HCT116 (cell line): ENCODE measurements at regions not wholly inside any gene's neighbourhood (a gene's known extent, or its start where the extent isn't known, plus 50 kb on each side); places are given as distances from the start of the nearest gene placed in this dataset.

ENCODE experiments used
- ATAC-seq: fragments of 200-7000 bp; cut with Tn5 transposase; 2 replicates; pipeline ENCODE4 v1.9.1; 2020; ENCODE audit warnings: mild to moderate bottlenecking, moderate library complexity
- BruUV-seq: library from RNA; stranded (reverse); fragments of 400-500 nt; replicated peaks from 2 replicates; lab custom pipeline; 2021; lab: Mats Ljungman, UMichigan
- CTCF ChIA-PET: fragments of 300-600 bp; sonication (Branson Sonifier 250); formaldehyde crosslinking; loops from one replicate; lab custom pipeline; 2021; ENCODE audit warnings: antibody characterized with exemption; lab: Charles Lee
- POLR2A ChIA-PET: fragments of 300-600, 350-600 bp; sonication (Branson Sonifier 250); formaldehyde crosslinking; loops from one replicate; lab custom pipeline; 2021; ENCODE audit warnings: antibody characterized with exemption; lab: Charles Lee
- RAD21 ChIA-PET, 2 experiments: fragments of 300-600 bp; sonication (Branson Sonifier 250); formaldehyde crosslinking; loops; one replicate each; lab custom pipeline; 2023; ENCODE audit warnings: low total read pairs in 2 of 2; ENCODE audit not compliant: uncharacterized antibody in 2 of 2, unreplicated experiment in 2 of 2, low non-redundant PET in 1 of 2; lab: Charles Lee
- DNase-seq: peaks from one replicate; pipeline ENCODE4 v3.0.0-alpha.2; 2010; ENCODE audit warnings: low read depth, low spot score
- H2AFZ ChIP-seq: fragments of 200-600 bp; shearing (Covaris generic), sonication (generic); 2 replicates; pipeline ENCODE4 v1.6.1; 2017; ENCODE audit warnings: low read depth, mixed run types, mixed read lengths, antibody characterized with exemption, low read length; ENCODE audit not compliant: poor library complexity, severe bottlenecking
- H3K27ac ChIP-seq: 2 replicates; pipeline ENCODE4 v1.5.1; 2012; ENCODE audit warnings: low read depth, low read length
- H3K27me3 ChIP-seq: fragments of 200-600 bp; sonication (generic); 2 replicates; pipeline ENCODE4 v1.6.1; 2016; ENCODE audit warnings: mixed run types, low read length, mixed read lengths; ENCODE audit not compliant: insufficient read depth
- H3K36me3 ChIP-seq, 2 experiments: fragments of 200-500 bp in 1 of 2; fragments of 200-600 bp in 1 of 2; sonication (Bioruptor generic) in 1 of 2; sonication (generic) in 1 of 2; 2 replicates each; pipeline versions ENCODE4 v1.5.1 to v1.6.1; 2014 to 2016; ENCODE audit warnings: low read length in 2 of 2, inconsistent platforms in 1 of 2, mixed read lengths in 1 of 2, mixed run types in 1 of 2; ENCODE audit not compliant: insufficient read depth in 2 of 2, control insufficient read depth in 1 of 2
- H3K4me1 ChIP-seq, 2 experiments: fragments of 200-600 bp in 1 of 2; sonication (generic) in 1 of 2; 2 replicates each; pipeline versions ENCODE4 v1.5.1 to v1.6.1; 2012 to 2017; ENCODE audit warnings: low read length in 2 of 2, inconsistent platforms in 1 of 2, mild to moderate bottlenecking in 1 of 2, mixed read lengths in 1 of 2, mixed run types in 1 of 2, moderate library complexity in 1 of 2; ENCODE audit not compliant: insufficient read depth in 2 of 2, control insufficient read depth in 1 of 2
- H3K4me2 ChIP-seq: fragments of 200-600 bp; sonication (generic); 2 replicates; pipeline ENCODE4 v1.6.1; 2017; ENCODE audit warnings: mixed run types, low read length, mixed read lengths
- H3K4me3 ChIP-seq, 2 experiments: fragments of 200-600 bp in 1 of 2; sonication (generic) in 1 of 2; replicated peaks in 1 of 2; 2 replicates each; pipeline ENCODE4 v1.5.1; 2011 to 2016; ENCODE audit warnings: low read length in 2 of 2, control low read depth in 1 of 2, low read depth in 1 of 2, mild to moderate bottlenecking in 1 of 2, mixed read lengths in 1 of 2, mixed run types in 1 of 2
- H3K79me2 ChIP-seq: fragments of 200-600 bp; sonication (generic); 2 replicates; pipeline ENCODE4 v1.6.1; 2017; ENCODE audit warnings: mild to moderate bottlenecking, mixed run types, low read length, moderate library complexity, mixed read lengths; ENCODE audit not compliant: insufficient read depth
- H3K9ac ChIP-seq: fragments of 200-600 bp; sonication (generic); 2 replicates; pipeline ENCODE4 v1.6.1; 2016; ENCODE audit warnings: low read length, mixed read lengths
- H3K9me2 ChIP-seq: fragments of 200-600 bp; sonication (generic), shearing (Covaris generic); 2 replicates; pipeline ENCODE4 v1.6.1; 2017; ENCODE audit warnings: mixed run types, mild to moderate bottlenecking, moderate library complexity; ENCODE audit not compliant: insufficient read depth
- H3K9me3 ChIP-seq, 2 experiments: fragments of 200-500 bp in 1 of 2; fragments of 200-600 bp in 1 of 2; sonication (Bioruptor generic) in 1 of 2; sonication (generic) in 1 of 2; 2 replicates each; pipeline ENCODE4 v1.6.1; 2014 to 2017; ENCODE audit warnings: low read length in 2 of 2, mixed read lengths in 2 of 2, inconsistent platforms in 1 of 2, low read depth in 1 of 2, mild to moderate bottlenecking in 1 of 2, mixed run types in 1 of 2, moderate library complexity in 1 of 2; ENCODE audit not compliant: control insufficient read depth in 1 of 2, insufficient read depth in 1 of 2
- H4K20me1 ChIP-seq: fragments of 200-600 bp; sonication (generic), shearing (Covaris generic); 2 replicates; pipeline ENCODE4 v1.6.1; 2017; ENCODE audit warnings: mixed run types, mild to moderate bottlenecking, moderate library complexity; ENCODE audit not compliant: insufficient read depth
- CBX3 ChIP-seq: IDR thresholded peaks from 2 replicates; pipeline ENCODE4 v1.6.1; 2012; ENCODE audit warnings: low read depth
- EGR1 ChIP-seq: IDR thresholded peaks from 2 replicates; pipeline ENCODE4 v1.6.1; 2012; ENCODE audit warnings: low read depth
- EZH2phosphoT487 ChIP-seq: fragments of 200-600 bp; IDR thresholded peaks from 2 replicates; pipeline ENCODE4 v1.6.1; 2018; ENCODE audit warnings: antibody characterized with exemption, borderline replicate concordance
- POLR2AphosphoS5 ChIP-seq: IDR thresholded peaks from 2 replicates; pipeline ENCODE4 v1.6.1; 2011; ENCODE audit warnings: mild to moderate bottlenecking, low read depth, low read length, moderate library complexity
- SIN3A ChIP-seq: IDR thresholded peaks from 2 replicates; pipeline ENCODE4 v1.6.1; 2012; ENCODE audit warnings: low read depth
- SP1 ChIP-seq: IDR thresholded peaks from 2 replicates; pipeline ENCODE4 v1.6.1; 2012; ENCODE audit warnings: low read depth
- TCF7L2 ChIP-seq: IDR thresholded peaks from 2 replicates; pipeline ENCODE4 v1.7.0; 2011; ENCODE audit warnings: borderline replicate concordance, inconsistent platforms; ENCODE audit not compliant: insufficient read depth, insufficient read length; ENCODE audit errors: extremely low read depth
- ZNF274 ChIP-seq: fragments of 200-500 bp; sonication (Bioruptor generic); IDR thresholded peaks from 2 replicates; pipeline ENCODE4 v1.6.1; 2014; ENCODE audit warnings: mild to moderate bottlenecking, low read depth, low read length, inconsistent platforms
- intact Hi-C: fragments of 100-400 bp; cut with micrococcal nuclease; formaldehyde crosslinking; loops from 2 replicates; pipeline ENCODE4 v1.10.0; 2022
- TF ChIP-seq, protein P1 (sequence below): IDR thresholded peaks from 2 replicates; pipeline ENCODE4 v1.6.1; 2011; ENCODE audit warnings: mild to moderate bottlenecking, low read length, moderate library complexity; ENCODE audit not compliant: insufficient replicate concordance; ENCODE audit errors: extremely low read depth
- TF ChIP-seq, protein P2 (sequence below): IDR thresholded peaks from 2 replicates; pipeline ENCODE4 v1.6.1; 2012
- TF ChIP-seq, protein P3 (sequence below), 3 experiments: fragments of 200-600 bp in 1 of 3; sonication (generic) in 1 of 3; IDR thresholded peaks in 2 of 3; conservative IDR thresholded peaks in 1 of 3; 2 replicates each; pipeline ENCODE4 v1.5.1; 2012 to 2017; ENCODE audit warnings: low read depth in 2 of 3, low read length in 2 of 3, antibody characterized with exemption in 1 of 3, borderline replicate concordance in 1 of 3, control low read depth in 1 of 3, mild to moderate bottlenecking in 1 of 3, mixed read lengths in 1 of 3, mixed run types in 1 of 3, moderate library complexity in 1 of 3; ENCODE audit not compliant: insufficient read depth in 1 of 3

DNA sequence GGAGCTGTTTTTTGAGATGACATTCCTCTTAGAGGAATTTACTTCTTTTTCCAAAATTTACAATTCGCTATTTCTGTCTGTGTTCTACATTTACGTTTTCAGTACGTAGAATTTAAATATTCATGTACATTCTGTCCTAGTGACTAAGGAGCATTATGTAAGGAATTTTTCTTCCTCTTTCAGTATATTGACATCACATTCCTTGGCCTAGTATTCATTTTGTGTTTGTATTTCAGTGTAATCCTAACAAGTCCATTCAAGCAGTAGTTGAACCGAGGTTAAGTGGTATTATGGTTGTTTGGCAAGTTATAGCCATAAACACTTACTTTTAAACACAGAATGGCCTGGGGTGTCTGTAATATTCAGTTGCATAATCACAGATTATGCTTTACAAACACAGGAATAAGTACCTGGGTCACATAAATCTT, 465.2 kb downstream of the PCNX1 start:
- BruUV-seq, result no TSS peak
- H3K4me3 ChIP-seq, result no peak overlapping the region

DNA sequence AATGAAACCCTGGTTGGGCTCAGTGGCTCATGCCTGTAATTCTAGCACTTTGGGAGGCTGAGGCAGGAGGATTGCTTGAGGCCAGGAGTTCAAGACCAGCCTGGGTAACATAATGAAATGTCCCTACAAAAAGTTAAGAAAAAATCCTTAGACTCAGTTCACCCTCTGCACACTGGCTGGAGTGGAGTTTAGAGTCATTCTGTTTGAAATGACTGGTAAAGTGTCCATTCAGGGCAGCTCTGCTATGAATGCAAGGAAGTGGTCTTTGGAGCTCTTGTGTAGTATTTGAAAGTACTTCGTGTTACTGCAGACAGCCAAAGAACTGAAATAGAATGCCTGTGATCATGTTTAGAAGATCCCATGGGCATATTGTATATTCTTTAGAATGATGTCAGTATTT, 466.5 kb downstream of the PCNX1 start:
- H3K9ac ChIP-seq, result no peak overlapping the region
- peaks cover 0 to 13% of the 10 kb centered on the region in 2 experiments; a peak in 2 of 4 replicates for H3K4me1 ChIP-seq
- H4K20me1 ChIP-seq, result no peaks in the 10 kb centered on the region
- no peaks in the 10 kb centered on the region for H3K27me3 ChIP-seq
- ChIA-PET POLR2A (no interaction called here), CTCF (no interaction called here), RAD21 (no interaction called here)
- no peaks in the 10 kb centered on the region for H3K9me3 ChIP-seq
- intact Hi-C loops, result no loop called here
- no peak overlapping the region for H2AFZ ChIP-seq
- H3K4me2 ChIP-seq, result no peak overlapping the region
- no TSS peak for BruUV-seq
- TF ChIP-seq, protein P1, sequence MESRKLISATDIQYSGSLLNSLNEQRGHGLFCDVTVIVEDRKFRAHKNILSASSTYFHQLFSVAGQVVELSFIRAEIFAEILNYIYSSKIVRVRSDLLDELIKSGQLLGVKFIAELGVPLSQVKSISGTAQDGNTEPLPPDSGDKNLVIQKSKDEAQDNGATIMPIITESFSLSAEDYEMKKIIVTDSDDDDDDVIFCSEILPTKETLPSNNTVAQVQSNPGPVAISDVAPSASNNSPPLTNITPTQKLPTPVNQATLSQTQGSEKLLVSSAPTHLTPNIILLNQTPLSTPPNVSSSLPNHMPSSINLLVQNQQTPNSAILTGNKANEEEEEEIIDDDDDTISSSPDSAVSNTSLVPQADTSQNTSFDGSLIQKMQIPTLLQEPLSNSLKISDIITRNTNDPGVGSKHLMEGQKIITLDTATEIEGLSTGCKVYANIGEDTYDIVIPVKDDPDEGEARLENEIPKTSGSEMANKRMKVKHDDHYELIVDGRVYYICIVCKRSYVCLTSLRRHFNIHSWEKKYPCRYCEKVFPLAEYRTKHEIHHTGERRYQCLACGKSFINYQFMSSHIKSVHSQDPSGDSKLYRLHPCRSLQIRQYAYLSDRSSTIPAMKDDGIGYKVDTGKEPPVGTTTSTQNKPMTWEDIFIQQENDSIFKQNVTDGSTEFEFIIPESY, result no peak
- no peak for TF ChIP-seq ZNF274
- no peak for TF ChIP-seq EGR1
- TF ChIP-seq CBX3, result no peak
- TF ChIP-seq, protein P2, sequence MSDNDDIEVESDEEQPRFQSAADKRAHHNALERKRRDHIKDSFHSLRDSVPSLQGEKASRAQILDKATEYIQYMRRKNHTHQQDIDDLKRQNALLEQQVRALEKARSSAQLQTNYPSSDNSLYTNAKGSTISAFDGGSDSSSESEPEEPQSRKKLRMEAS, result no peak
- TF ChIP-seq, protein P3, sequence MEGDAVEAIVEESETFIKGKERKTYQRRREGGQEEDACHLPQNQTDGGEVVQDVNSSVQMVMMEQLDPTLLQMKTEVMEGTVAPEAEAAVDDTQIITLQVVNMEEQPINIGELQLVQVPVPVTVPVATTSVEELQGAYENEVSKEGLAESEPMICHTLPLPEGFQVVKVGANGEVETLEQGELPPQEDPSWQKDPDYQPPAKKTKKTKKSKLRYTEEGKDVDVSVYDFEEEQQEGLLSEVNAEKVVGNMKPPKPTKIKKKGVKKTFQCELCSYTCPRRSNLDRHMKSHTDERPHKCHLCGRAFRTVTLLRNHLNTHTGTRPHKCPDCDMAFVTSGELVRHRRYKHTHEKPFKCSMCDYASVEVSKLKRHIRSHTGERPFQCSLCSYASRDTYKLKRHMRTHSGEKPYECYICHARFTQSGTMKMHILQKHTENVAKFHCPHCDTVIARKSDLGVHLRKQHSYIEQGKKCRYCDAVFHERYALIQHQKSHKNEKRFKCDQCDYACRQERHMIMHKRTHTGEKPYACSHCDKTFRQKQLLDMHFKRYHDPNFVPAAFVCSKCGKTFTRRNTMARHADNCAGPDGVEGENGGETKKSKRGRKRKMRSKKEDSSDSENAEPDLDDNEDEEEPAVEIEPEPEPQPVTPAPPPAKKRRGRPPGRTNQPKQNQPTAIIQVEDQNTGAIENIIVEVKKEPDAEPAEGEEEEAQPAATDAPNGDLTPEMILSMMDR (IDR thresholded peaks at IDR 0.05 in 2 of 3, conservative IDR thresholded peaks at IDR 0.05 in 1 of 3; ENCODE audit: borderline replicate concordance in 1 of 3, insufficient read depth in 1 of 3, low read depth in 2 of 3, low read length in 2 of 3), result no peak
- TF ChIP-seq TCF7L2, result no peak
- TF ChIP-seq EZH2phosphoT487, result no peak
- no peak for TF ChIP-seq SIN3A
- no peak for TF ChIP-seq POLR2AphosphoS5
- no peaks in the 10 kb centered on the region for H3K9me2 ChIP-seq
- peaks cover 34% of the 10 kb centered on the region; the same call in 1 of the 2 replicates for H3K79me2 ChIP-seq
- no peak overlapping the region for H3K27ac ChIP-seq
- H3K4me3 ChIP-seq, result no peak overlapping the region
- DNase-seq (no peak), ATAC-seq (no peak)
- H3K36me3 ChIP-seq, result no peaks in the 10 kb centered on the region

More for the DNA sequence above, 465.2 kb downstream of the PCNX1 start:
- Histone ChIP-seq H3K27ac (no peak overlapping the region), H3K36me3 (no peaks in the 10 kb centered on the region), H3K9me3 (no peaks in the 10 kb centered on the region), H3K9me2 (no peaks in the 10 kb centered on the region), H4K20me1 (no peaks in the 10 kb centered on the region), H3K4me1 (peaks cover 0 to 13% of the 10 kb centered on the region in 2 experiments; a peak in 2 of 4 replicates), H3K79me2 (peaks cover 26% of the 10 kb centered on the region; the same call in 1 of the 2 replicates), H3K4me2 (peak overlapping the region; percentile 16), H3K27me3 (no peaks in the 10 kb centered on the region)
- CTCF ChIA-PET, result no interaction called here
- POLR2A ChIA-PET, result interaction anchor here (0.6 kb wide), 1 partner anchor 1966 kb away, joined by 3 read pairs; no protein-coding TSS in a partner anchor
- intact Hi-C loops, result no loop called here
- ATAC-seq (no peak), DNase-seq (no peak)
- no peak for TF ChIP-seq SP1
- TF ChIP-seq, all 23 proteins: peak for 0
- RAD21 ChIA-PET, result no interaction called here
- Histone ChIP-seq H2AFZ (no peak overlapping the region), H3K9ac (no peak overlapping the region)
